T1000 (cell line): ENCODE measurements at regions not wholly inside any gene's neighbourhood (a gene's known extent, or its start where the extent isn't known, plus 50 kb on each side); places are given as distances from the start of the nearest gene placed in this dataset.
"Not testable (repeated sequence)": the region's sequence is repeated elsewhere in the genome, so short reads cannot be mapped to it uniquely, and the experiment has no call there.

Experiments
- DNase-seq: peaks from one replicate; lab custom pipeline; 2025; ENCODE audit warnings: mixed read lengths; lab: John Stamatoyannopoulos, UW

GRCh38 chr13:99734013-99734693 is 232.9 kb downstream of the TM9SF2 start:
- no peak for DNase-seq

GRCh38 chr13:99733346-99733745 is 232.1 kb downstream of the TM9SF2 start:
- no peak for DNase-seq

GRCh38 chr13:99731747-99732146 is 230.5 kb downstream of the TM9SF2 start:
- DNase-seq, result no peak

- DNase-seq, result no peak
Measured at GRCh38 chr13:99730403-99730802, 229.1 kb downstream of the TM9SF2 start.

- no peak for DNase-seq
Measured at GRCh38 chr13:99729745-99730144, 228.5 kb downstream of the TM9SF2 start.

- DNase-seq, result not testable (repeated sequence)
Measured at GRCh38 chr13:99727651-99728050, 226.4 kb downstream of the TM9SF2 start.

GRCh38 chr13:99726282-99726894 is 225.1 kb downstream of the TM9SF2 start:
- no peak for DNase-seq

GRCh38 chr13:99725644-99726043 is 224.4 kb downstream of the TM9SF2 start:
- no peak for DNase-seq

- DNase-seq, result no peak
Measured at GRCh38 chr13:99724633-99725517, 223.6 kb downstream of the TM9SF2 start.

DNA sequence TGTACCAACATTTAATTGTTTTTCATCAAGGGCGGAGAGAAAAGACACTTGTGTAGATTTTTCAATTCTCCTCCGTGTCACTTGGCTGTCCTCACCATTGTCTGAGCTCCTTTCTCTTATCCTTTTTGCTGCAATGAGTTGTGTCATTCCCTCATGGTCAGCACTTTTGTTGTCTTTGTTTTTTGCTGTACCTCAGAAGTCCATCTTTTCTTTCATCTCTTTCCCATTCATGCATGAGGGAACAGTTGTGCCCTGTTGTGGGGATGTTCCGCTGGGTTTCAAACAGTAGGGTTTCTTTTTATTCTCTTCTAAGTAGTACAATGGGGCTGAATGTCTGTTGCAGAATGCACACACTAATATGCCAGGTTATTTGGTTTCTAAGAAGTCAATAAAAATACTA is 222.6 kb downstream of the TM9SF2 start:
- no peak for DNase-seq

DNA sequence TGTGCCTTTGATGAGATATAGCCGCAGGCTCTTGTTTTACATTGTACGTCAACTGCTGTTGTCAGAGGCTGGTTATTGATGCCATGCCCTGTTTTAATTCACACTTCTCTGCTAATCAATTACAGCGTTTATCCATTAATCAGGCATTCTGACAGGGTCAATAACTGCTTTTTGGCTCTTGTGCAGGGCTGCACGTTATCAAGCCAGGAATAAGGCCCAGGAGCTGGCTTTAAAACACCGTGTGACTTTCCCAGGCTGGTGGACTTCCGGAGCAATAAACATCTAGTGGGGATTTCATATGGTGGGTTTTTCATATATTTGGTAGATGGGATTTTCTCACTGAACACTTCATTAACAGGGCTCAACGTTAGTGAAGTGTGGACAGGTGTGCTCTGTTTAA is 221.7 kb downstream of the TM9SF2 start:
- DNase-seq, result no peak

GRCh38 chr13:99722338-99722818 is 221.1 kb downstream of the TM9SF2 start:
- no peak for DNase-seq

GRCh38 chr13:99721606-99722337 is 220.5 kb downstream of the TM9SF2 start:
- DNase-seq, result no peak

DNA sequence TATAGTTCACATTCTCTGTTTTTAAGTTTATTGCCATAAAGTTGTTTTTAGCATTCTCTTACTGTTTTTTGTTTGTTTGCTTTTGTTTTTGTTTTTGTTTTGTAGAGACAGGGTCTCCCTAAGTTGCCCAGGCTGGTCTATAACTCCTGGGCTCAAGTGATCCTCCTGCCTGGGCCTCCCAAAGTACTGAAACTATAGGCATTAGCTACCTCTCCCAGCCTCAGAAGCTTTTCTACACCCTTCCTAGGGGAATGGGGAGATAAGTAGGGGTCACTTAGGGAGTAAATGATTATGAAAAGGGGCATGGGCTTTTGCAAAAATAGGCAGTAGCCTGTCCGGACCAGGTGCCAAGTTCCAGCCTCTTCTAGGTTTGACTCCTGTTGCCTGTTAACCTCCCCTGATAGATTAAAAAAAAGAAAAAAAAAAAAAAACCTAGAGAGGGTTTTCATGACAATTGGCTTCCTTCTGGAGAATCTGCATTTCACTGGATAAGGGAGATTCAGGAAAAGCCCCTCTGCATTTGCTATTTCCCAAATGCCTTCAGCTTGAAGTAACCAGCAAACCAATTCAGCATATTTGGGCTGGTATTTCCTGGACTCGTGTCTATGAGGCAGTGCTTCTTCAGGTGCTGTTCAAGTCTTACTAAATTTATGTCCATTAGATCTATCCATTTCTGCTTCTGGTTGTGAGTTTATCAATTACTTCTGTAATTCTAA is 216.8 kb downstream of the TM9SF2 start:
- no peak for DNase-seq

DNA sequence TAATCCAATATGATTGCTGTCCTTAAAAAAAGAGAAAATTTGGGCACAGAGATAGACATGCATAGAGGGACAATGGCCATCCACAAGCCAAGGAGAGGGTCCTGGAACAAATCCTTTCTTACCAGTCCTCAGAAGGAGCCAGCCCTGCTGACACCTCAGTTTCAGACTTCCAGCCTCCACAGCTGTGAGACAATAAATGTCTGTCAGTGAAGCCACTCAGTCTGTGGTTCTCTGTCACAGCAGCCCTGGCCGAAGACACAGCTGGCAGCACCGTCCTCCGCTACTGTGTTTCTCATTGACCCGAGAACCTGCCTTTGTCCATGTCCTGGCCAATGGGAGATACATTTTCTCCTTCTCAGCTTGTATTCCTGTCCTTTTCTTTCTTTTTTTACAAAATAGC is 207.9 kb downstream of the TM9SF2 start:
- no peak for DNase-seq

- no peak for DNase-seq
Measured at GRCh38 chr13:99704390-99704789, 203.1 kb downstream of the TM9SF2 start.

- no peak for DNase-seq
Measured at GRCh38 chr13:99703908-99704307, 202.6 kb downstream of the TM9SF2 start.

GRCh38 chr13:99702687-99703319 is 201.5 kb downstream of the TM9SF2 start:
- DNase-seq, result no peak

DNA sequence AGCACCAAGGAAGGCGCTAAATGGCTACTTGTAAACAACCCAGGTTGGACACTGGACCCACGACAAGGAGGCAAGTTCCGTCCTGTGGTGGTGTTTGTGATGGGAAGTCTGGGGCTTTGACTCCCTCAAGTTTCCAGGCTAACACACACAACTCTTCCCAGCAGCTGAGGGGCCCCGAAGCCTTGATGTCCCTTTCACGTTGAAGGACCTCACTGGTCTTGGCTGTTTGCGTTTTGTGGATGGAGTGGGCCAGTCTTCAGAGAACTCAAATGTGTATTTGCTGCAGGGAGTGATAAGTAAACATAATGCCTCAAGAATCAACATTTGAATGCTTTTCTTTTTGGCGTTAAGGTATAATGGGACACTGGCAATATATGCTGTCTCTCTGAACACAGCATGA is 199.2 kb downstream of the TM9SF2 start:
- DNase-seq, result no peak

GRCh38 chr13:99698816-99699099 is 197.5 kb downstream of the TM9SF2 start:
- no peak for DNase-seq
